GM18511 (cell line): ENCODE measurements at regions not wholly inside any gene's neighbourhood (a gene's known extent, or its start where the extent isn't known, plus 50 kb on each side); places are given as distances from the start of the nearest gene placed in this dataset.

Experiments used
- ATAC-seq: cut with Tn5 transposase; IDR thresholded peaks from one replicate; pipeline ENCODE4 v1.9.1; 2021; ENCODE audit warnings: mild to moderate bottlenecking, moderate library complexity; ENCODE audit not compliant: unreplicated experiment

DNA sequence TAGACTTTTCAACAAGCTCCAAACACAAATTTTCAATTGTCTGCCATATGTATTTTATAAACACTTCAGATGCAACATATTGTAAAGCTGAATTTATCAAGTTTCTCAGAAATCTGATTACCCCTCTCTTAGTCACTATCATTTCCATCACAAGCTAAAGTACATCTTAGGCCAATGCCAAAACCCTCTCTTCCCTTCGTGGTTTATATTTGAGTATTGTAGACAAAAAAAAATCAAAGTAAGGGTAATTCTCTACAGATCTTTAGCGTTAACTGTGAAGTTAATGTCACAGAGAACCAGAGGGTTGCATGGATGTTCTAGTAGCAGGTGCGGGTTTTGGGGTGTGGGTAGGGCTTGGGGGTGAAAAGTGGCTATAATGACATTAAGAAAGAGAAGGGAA is 387.7 kb upstream of the PTGER4 start:
- no peak for ATAC-seq

DNA sequence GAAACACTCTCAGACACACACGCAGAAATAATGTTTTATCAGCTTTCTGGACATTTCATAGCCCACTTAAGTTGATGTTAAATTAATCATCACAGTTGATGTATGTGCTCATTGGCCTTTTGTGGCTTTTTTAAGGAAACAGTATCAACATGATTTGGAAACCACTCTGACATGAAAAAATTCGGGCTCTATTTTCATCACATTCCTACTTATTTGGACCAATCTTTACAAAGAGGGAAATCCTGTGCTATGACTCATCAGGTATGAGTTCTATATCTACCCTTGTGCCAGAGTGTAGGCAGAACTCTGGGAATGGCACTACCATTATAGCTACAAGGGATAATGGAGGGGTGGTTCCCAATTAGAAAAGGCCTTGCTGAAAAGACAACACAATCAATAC is 388.4 kb upstream of the PTGER4 start:
- no peak for ATAC-seq

DNA sequence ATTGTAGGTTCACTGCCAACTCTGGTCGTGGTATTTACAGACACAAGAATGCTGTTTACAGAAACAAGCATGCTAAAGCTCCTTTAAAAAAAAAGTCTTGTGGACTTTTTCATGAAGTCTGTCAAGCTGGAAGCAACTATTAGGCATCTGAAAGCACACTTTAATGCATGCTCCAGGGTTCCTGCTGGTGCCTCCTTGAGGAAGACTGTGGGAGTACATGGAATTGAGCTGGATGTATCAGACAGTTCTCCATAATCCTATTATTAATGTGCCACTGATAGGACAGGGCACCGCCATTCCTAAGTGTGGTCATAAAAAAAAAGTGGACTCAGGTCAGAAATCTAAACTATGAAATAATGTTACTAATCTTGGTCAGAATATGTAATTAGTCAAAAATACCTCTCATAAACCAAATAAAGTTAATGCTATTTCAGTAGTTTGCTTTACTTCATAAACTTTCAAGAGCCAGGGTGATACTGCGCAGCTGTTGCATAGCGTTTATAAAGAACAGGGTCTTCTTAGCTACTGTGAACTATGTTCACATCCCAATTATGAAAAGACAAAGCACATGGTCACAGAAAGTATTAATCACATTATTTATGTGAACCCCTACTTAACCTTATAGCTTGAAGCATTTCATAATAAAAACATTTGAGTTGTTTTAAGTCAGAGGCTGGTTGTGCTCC is 390.8 kb upstream of the PTGER4 start:
- no peak for ATAC-seq

DNA sequence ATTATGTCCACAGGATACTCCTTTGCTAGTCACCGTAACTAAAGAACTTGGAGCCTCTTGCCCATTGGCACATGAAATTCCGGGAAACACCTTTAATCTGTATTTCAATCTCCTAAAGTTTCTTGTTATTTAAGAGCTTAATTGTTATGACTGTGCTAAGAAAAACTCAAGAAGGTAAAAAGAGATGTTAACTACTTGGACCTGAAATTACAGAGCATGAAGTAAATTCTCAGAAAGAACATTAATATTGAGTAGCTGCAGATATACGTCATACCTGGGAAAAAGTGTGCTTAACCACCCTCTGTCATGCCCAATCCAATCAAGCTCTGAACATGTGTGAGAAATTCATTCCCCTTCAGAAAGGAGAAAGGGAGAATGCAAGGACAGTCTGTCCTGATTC is 394.9 kb upstream of the PTGER4 start:
- ATAC-seq = no peak

DNA sequence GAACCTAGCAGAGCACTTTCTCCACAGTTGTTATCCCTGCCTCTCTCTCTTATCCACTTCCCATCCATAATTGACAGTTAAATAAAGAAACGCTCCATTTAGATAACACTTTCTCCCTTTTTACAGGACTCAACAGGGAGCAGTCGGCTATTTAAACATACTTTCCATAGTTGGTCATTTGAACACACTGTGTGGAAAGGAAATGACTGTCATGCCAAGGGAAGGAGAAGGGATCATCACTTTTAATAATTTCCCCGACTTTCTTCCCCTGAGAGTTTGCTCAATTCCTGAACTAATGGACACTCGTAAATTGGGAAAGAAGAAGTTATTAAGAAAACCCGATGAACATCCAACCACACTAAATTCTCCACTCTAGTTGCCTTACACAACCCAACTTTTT is 400.8 kb upstream of the PTGER4 start:
- ATAC-seq = no peak

DNA sequence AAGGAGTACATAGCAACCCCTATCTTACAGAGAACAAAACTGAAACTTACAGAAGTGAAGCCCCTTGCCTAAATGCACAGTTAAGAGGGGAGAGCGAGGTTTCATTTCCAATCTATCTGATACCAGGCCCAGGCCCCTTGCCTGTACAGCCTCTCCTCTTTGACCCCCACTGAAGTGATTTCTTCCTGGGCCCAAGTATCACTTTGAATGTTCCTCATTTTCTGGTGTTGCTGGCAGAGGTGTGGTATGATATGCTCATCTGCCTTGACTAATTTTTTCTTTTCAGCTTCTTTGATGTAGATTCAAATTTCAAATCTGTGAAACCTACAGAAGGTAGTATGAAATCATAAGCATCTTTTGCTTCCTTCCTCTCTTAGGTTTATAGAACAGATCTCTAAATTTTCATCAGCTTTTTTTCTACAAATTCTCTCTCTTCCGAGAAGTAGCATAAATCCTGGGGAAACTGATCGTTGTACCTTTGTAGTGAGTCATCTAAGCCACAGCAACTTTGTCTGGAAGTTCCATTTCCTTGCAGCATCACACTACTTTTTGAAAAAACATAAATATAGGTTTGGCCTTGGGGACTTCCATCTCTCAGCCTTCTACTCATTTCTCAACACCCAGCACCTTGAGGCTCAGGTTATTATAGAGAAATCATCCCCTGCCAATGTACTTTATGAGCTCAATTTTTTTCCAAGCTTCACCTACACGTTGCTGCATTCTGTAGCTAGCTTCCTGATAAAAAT is 402.4 kb upstream of the PTGER4 start:
- ATAC-seq = peak; percentile 71

DNA sequence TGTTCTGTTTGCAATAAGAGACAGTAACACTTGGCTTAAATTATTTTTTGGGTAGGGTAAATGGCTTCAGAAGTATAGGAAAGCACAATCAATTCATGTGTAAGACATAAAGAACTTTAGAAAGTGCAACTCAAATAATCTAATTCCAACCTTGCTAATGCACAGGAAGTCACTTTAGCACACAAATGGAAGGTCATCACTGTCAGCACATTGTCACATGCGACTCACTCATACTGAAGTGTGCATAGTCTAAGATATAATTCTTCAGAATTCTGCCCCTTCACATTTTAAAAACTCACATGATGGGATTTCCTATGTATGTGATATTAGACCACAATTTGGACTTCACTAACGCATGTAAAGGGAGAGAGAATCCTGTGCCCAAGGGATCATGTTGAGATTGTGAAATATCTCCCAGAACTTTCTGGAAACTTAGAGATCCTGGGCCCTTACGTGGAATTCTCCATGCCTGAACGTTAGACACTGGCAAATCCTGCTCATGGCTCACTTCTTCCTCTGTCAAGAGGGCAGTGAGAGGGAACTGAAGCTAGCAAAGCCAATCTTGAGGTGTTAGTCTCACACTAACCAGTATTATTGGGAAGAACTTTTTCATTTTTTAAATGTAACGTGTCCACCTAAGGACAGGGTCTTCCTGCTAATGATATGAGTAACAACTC is 403.2 kb upstream of the PTGER4 start:
- peak; percentile 33 for ATAC-seq

DNA sequence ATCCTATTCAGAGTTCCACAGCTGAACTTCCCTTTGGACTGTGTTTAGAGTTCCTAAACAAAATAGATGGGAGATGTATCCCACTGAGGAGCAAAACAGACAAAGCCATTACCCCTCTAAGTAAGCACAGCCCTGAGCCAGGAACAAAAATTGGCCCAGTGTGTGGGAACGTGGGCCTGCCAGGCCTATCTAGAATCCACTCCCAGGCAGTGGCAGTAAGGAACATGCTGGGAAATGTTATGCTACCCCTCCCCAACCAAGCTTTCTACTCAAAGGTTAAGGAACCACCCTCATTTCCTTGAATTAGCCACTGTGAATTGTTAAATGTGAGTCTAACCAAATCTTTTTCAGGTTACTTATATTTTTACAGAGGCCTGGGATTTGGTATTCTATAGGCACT is 405.1 kb upstream of the PTGER4 start:
- no peak for ATAC-seq

GRCh38 chr5:40273936-40274335 is 405.8 kb upstream of the PTGER4 start:
- no peak for ATAC-seq

DNA sequence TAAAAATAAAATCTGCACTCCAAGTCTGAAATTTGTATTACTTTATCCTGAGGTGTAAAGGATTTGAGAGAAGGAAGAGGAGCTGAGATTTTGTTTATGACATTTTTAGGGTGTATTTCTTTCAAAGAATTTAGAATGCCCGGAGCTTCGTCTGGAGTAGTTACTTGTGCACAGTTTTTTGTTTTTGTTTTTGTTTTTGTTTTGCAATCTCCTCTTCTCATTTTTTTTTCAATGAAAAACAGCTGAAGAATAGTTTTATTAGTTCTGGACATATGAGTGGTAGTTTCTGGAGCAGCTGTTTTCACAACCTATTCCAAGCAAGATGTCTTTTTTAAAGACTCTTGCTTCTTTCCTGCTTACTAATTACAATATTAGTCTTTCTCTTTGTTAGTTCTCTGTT is 408.2 kb upstream of the PTGER4 start:
- no peak for ATAC-seq

DNA sequence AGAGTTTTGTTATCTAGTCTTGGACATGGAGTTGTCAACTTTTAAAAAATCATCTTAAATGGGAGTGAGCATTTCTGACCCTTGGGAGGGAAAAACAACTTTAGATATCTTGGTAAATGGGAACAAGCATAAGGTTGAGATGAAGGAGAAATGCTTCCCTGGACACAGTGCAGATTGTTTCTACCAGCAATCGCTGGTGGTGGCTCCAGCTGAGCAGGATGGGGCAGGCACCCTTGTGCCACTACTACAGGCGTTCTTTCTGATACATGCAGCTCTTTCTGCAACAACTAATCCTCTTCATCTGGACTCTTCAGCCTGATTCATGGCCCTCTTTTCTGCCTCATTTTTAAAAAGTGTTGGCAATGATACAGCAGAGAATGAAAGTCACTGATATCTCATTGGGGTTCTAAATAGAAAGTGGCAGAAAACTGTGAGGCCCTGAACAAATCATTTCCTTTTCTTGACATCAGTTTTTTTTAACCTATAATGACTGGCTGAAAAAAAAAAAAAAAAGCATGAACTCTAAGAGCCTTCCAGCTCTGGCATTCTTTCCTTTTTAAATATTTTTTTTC is 409.4 kb upstream of the PTGER4 start:
- ATAC-seq = no peak

GRCh38 chr5:40268088-40268487 is 411.6 kb upstream of the PTGER4 start:
- no peak for ATAC-seq

DNA sequence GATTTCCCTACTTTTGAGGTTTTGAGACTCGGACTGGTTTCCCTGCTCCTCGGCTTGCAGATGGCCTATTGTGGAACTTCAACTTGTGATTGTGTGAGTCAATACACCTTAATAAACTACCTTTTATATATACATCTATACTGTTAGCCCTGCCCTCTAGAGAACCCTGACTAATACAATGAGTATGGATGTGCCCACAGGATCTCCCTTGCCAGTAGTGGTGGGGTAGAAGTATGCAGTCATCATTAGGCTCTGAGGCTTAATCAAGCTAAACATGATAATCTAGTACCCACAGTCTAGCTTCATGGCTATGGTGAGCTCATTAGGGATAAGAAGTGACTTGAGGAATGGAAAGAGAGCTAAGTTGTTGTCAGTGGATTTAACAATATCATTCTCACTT is 412.8 kb upstream of the PTGER4 start:
- no peak for ATAC-seq

DNA sequence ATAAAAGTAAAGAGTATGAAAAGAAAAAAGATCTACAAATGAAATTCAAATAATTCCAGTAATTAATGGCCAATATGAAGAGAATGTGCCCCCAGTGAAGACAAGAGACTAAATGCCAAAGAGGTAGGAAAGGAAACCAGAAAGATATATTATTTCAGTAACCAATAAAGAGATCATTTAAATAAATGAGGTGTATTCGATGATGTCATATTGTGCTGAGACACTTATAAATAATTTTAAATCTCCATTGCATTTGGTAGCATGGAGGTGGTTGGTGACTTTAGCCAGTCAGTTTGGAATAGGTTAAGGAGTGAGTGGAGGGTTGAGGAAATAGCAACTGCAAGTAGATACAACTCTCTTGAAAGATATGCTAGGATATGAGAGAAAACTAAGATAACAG is 417.7 kb upstream of the PTGER4 start:
- ATAC-seq = no peak

GRCh38 chr5:40260361-40260760 is 419.4 kb upstream of the PTGER4 start:
- no peak for ATAC-seq

DNA sequence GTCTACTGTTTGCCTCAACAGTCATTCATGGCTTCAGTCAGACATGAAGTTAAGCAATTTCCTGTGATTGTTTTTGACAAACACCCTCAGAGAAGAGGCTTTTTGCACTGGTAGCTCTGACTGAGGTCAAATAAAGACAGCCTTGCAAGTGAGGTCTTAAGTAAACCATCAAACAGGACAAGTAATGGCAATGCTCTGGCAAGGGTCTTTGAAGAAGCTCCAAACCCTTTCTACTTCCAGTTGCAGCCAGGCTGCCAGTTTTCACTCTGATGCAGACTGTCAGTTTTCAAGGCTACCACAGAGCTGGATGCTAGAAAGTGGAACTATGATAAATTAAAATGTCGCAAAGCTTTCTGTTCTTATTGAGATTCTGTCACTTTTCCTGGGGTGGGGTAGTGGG is 421.5 kb upstream of the PTGER4 start:
- no peak for ATAC-seq

DNA sequence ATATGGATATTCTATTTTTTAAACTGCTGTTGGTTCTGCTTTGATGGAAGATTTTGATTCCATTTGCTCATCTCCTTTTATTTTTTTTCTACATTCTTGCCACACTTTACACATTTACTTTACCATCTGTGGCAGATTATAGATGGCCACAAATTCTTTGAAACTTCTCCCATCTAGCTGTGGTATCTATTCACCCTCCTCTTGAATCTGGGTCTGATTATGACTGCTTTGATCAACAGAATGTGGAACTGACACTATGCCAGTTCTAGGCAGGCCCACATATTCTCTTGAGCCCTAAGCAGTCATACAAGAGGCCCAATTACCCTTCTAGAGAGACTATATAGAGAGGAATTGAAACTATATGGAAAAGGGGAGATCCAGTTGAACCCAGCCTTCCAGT is 439.0 kb upstream of the PTGER4 start:
- no peak for ATAC-seq

DNA sequence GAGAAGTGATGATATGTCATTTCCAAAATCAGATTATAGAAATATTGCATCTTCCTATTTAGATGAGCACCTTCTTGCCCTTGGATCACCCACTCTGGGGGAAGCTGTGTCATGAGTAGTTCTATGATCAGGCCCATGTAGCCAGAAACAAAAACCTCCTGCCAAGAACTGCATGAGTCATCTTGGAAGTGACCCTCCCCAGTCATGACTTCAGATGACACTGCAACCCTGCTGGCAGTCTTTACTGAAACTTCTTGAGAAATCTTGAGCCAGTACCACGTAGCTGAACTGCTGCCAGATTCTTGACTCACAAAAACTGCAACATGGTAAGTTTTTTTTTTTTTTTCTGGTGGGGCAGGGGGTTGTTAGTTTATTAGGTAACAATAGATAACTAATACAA is 439.6 kb upstream of the PTGER4 start:
- no peak for ATAC-seq

DNA sequence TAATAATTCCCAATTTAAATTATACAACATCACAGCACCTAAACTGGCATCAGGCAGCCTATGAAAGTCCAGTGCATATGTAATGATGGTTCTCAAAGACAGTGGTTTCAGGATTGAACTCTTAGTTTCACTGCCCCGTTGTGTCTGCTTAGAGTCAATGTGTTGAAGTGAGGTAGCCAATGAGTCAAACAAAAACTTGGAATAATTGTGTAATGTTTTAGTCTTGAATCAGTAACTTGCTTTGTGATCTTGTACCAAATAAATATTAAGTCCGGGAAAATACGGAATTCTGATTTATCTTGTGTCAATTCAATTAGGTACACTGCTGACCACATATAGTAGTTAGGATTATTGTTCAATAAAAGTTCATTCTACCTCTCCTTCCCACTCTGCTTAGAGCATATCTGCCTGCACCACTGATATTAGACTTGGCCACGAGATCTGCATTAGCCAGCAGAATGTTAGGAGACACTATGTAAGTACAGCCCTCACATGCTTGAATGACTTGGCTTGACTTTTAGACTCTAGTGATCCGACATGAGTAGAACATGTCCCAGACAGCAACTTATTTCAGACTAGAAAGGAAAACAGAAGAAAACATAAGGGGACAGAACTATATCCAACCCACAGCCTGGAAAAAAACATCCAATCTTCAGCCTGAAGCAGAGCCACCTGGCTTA is 441.5 kb upstream of the PTGER4 start:
- no peak for ATAC-seq

- ATAC-seq = no peak
These were observed 444.0 kb upstream of the PTGER4 start for GRCh38 chr5:40235471-40236400.
